ENCODE measurements at regions not wholly inside any gene's neighbourhood (a gene's known extent, or its start where the extent isn't known, plus 50 kb on each side); places are given as distances from the start of the nearest gene placed in this dataset.

GRCh38 chr11:95700471-95700817, 89.1 kb downstream of the FAM76B start:
- ATAC-seq, result no peak
- no peak for TF ChIP-seq PATZ1 (CRISPR knock-in tag; IDR thresholded peaks at IDR 0.05; ENCODE audit: borderline replicate concordance)
- no peak for TF ChIP-seq CSRNP3 (CRISPR knock-in tag; IDR thresholded peaks at IDR 0.05)

- TF ChIP-seq ZFP30 (CRISPR knock-in tag; IDR thresholded peaks at IDR 0.05) (no peak), ESRRG (CRISPR knock-in tag; IDR thresholded peaks at IDR 0.05) (no peak), CREB5 (CRISPR knock-in tag; IDR thresholded peaks at IDR 0.05; ENCODE audit: low read depth) (no peak), SNAI2 (CRISPR knock-in tag; IDR thresholded peaks at IDR 0.05) (no peak), ZNF565 (CRISPR knock-in tag; conservative IDR thresholded peaks at IDR 0.05; ENCODE audit: low read depth) (no peak), TOX (CRISPR knock-in tag; IDR thresholded peaks at IDR 0.05; ENCODE audit: borderline replicate concordance) (no peak), ZC3H10 (CRISPR knock-in tag; IDR thresholded peaks at IDR 0.05) (no peak), POU6F1 (CRISPR knock-in tag; IDR thresholded peaks at IDR 0.05; ENCODE audit: borderline replicate concordance, low read depth) (no peak), GLIS3 (CRISPR knock-in tag; IDR thresholded peaks at IDR 0.05) (no peak), OSR1 (CRISPR knock-in tag; IDR thresholded peaks at IDR 0.05) (no peak), ISL1 (CRISPR knock-in tag; IDR thresholded peaks at IDR 0.05) (no peak), BACH2 (CRISPR knock-in tag; IDR thresholded peaks at IDR 0.05; ENCODE audit: borderline replicate concordance) (no peak), ARNTL (CRISPR knock-in tag; IDR thresholded peaks at IDR 0.05; ENCODE audit: borderline replicate concordance, low read depth) (no peak), ZFP3 (CRISPR knock-in tag; IDR thresholded peaks at IDR 0.05) (no peak)
These were observed 89.7 kb downstream of the FAM76B start for GRCh38 chr11:95699631-95700470.

GRCh38 chr11:95698676-95699557, 90.7 kb downstream of the FAM76B start:
- ATAC-seq, result no peak
- no peak for TF ChIP-seq ZNF8 (CRISPR knock-in tag; IDR thresholded peaks at IDR 0.05)
- no peak for TF ChIP-seq ZFP3 (CRISPR knock-in tag; IDR thresholded peaks at IDR 0.05)
- TF ChIP-seq RARB (CRISPR knock-in tag; IDR thresholded peaks at IDR 0.05), result no peak
- no peak for TF ChIP-seq CSDC2 (CRISPR knock-in tag; IDR thresholded peaks at IDR 0.05)
- no peak for TF ChIP-seq POU6F1 (CRISPR knock-in tag; IDR thresholded peaks at IDR 0.05; ENCODE audit: borderline replicate concordance, low read depth)
- no peak for TF ChIP-seq ZNF565 (CRISPR knock-in tag; conservative IDR thresholded peaks at IDR 0.05; ENCODE audit: low read depth)
- TF ChIP-seq TSHZ2 (CRISPR knock-in tag; IDR thresholded peaks at IDR 0.05), result no peak
- TF ChIP-seq ZC3H10 (CRISPR knock-in tag; IDR thresholded peaks at IDR 0.05), result no peak
- no peak for TF ChIP-seq ZNF70 (CRISPR knock-in tag; IDR thresholded peaks at IDR 0.05)
- TF ChIP-seq SNAI2 (CRISPR knock-in tag; IDR thresholded peaks at IDR 0.05), result no peak
- TF ChIP-seq ISL1 (CRISPR knock-in tag; IDR thresholded peaks at IDR 0.05), result no peak
- TF ChIP-seq CSRNP3 (CRISPR knock-in tag; IDR thresholded peaks at IDR 0.05), result no peak
- TF ChIP-seq ZFP30 (CRISPR knock-in tag; IDR thresholded peaks at IDR 0.05), result no peak

More at GRCh38 chr11:95699631-95700470, 89.7 kb downstream of the FAM76B start:
- ATAC-seq, result no peak

Data from SK-N-SH treated with all-trans-retinoic acid at 6 μM for 48 hours (cell line).